GM08714 (cell line): ENCODE measurements at regions not wholly inside any gene's neighbourhood (a gene's known extent, or its start where the extent isn't known, plus 50 kb on each side); places are given as distances from the start of the nearest gene placed in this dataset.

Experiments used
- H3K4me3 ChIP-seq: fragments of 200-500 bp; sonication (Bioruptor generic); 2 replicates; pipeline ENCODE4 v1.5.1; 2014; ENCODE audit warnings: mild to moderate bottlenecking, low read length, inconsistent platforms
- ZNF274 ChIP-seq: IDR thresholded peaks from 2 replicates; pipeline ENCODE4 v1.6.1; 2012; ENCODE audit warnings: mild to moderate bottlenecking, low read depth, low read length

- no peak for TF ChIP-seq ZNF274
- no peak overlapping the region for H3K4me3 ChIP-seq
These were observed 101.3 kb downstream of the CRYAA start for GRCh38 chr21:43269957-43270705.

DNA sequence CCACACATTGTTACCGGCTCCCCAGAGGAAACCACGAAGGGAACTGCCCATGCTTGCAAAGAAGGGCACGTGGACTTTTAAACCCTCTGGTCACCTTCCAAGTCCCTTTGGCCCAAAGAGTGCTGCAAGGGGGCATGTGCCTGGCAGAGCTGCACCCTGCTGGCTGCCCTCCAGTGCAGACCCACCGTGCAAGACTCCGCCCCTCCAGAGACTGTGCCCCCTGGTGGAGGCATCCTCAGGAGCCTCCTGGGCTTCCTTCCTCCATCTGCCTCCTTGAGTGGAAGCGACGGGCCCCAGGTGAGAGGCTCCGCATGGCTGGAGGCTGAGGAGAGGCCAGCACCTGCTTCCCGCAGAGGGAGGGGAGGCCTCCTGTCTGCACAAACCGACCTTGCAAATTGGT lies 100.6 kb downstream of the CRYAA start:
- TF ChIP-seq ZNF274: no peak
- H3K4me3 ChIP-seq: no peak overlapping the region

DNA sequence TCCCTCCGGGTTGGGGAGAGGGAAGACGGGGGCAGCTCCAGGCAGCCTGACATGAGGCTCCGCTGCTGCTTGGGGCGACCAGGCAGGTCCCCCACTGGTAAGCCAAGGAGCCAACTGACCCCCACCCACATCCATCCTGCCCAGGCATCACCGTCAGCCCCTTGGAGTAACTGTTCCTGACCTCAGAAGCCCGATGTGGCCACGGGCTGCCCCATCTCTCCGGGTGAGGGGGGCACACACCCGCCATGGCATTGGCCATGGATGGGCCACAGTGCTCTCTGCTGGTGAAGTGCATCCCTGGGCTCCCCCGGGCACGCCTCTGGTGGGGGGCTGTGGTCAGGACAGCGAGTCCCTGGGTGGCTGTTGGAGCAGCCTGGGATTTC lies 100.0 kb downstream of the CRYAA start:
- H3K4me3 ChIP-seq: no peak overlapping the region
- TF ChIP-seq ZNF274: no peak

GRCh38 chr21:43268086-43268803 lies 99.4 kb downstream of the CRYAA start:
- no peak for TF ChIP-seq ZNF274
- H3K4me3 ChIP-seq: no peak overlapping the region

GRCh38 chr21:43267391-43268085 lies 98.7 kb downstream of the CRYAA start:
- no peak for TF ChIP-seq ZNF274
- H3K4me3 ChIP-seq: no peak overlapping the region

GRCh38 chr21:43266534-43266933 lies 97.7 kb downstream of the CRYAA start:
- TF ChIP-seq ZNF274: no peak

DNA sequence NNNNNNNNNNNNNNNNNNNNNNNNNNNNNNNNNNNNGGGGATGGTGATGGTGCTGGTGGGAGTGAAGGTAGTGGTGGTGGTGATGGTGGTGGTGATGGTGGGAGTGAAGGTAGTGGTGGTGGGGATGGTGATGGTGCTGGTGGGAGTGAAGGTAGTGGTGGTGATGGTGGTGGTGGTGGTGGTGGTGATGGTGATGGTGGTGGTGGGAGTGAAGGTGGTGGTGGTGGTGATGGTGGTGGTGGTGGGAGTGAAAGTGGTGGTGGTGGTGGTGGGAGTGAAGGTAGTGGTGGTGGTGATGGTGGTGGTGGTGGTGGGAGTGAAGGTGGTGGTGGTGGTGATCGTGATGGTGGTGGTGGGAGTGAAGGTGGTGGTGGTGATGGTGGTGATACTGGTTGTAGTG lies 93.6 kb downstream of the CRYAA start:
- H3K4me3 ChIP-seq: no peak overlapping the region
- TF ChIP-seq ZNF274: no peak

More at GRCh38 chr21:43266534-43266933, 97.7 kb downstream of the CRYAA start:
- H3K4me3 ChIP-seq: no peak overlapping the region
